H1 (cell line): ENCODE measurements at regions not wholly inside any gene's neighbourhood (a gene's known extent, or its start where the extent isn't known, plus 50 kb on each side); places are given as distances from the start of the nearest gene placed in this dataset.

Source experiments
- TF ChIP-seq, protein P1 (sequence below): fragments of 300-600 bp; sonication (generic); IDR thresholded peaks from 2 replicates; pipeline ENCODE4 v1.7.1; 2012; ENCODE audit warnings: low read length, moderate library complexity, mild to moderate bottlenecking, inconsistent platforms; ENCODE audit not compliant: insufficient replicate concordance

DNA sequence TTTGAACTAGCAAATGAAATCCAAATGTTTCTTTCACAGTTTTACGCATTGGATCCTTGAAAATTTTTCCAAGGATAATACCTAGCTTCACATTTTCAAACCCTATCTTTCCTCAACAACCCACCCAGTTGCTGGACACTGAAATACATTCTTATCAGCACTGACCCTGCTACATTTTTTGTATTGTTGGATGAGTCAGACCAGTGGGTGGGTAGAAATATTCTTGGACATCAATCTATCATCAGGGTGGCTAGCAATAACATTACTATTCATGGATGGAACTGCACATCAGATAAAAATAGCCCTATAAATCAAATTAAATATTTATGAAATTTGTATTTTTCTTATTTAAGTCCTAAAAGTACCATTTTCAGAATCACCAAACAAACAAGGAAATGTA is 407.4 kb upstream of the IZUMO3 start (continued):
- TF ChIP-seq, protein P1, sequence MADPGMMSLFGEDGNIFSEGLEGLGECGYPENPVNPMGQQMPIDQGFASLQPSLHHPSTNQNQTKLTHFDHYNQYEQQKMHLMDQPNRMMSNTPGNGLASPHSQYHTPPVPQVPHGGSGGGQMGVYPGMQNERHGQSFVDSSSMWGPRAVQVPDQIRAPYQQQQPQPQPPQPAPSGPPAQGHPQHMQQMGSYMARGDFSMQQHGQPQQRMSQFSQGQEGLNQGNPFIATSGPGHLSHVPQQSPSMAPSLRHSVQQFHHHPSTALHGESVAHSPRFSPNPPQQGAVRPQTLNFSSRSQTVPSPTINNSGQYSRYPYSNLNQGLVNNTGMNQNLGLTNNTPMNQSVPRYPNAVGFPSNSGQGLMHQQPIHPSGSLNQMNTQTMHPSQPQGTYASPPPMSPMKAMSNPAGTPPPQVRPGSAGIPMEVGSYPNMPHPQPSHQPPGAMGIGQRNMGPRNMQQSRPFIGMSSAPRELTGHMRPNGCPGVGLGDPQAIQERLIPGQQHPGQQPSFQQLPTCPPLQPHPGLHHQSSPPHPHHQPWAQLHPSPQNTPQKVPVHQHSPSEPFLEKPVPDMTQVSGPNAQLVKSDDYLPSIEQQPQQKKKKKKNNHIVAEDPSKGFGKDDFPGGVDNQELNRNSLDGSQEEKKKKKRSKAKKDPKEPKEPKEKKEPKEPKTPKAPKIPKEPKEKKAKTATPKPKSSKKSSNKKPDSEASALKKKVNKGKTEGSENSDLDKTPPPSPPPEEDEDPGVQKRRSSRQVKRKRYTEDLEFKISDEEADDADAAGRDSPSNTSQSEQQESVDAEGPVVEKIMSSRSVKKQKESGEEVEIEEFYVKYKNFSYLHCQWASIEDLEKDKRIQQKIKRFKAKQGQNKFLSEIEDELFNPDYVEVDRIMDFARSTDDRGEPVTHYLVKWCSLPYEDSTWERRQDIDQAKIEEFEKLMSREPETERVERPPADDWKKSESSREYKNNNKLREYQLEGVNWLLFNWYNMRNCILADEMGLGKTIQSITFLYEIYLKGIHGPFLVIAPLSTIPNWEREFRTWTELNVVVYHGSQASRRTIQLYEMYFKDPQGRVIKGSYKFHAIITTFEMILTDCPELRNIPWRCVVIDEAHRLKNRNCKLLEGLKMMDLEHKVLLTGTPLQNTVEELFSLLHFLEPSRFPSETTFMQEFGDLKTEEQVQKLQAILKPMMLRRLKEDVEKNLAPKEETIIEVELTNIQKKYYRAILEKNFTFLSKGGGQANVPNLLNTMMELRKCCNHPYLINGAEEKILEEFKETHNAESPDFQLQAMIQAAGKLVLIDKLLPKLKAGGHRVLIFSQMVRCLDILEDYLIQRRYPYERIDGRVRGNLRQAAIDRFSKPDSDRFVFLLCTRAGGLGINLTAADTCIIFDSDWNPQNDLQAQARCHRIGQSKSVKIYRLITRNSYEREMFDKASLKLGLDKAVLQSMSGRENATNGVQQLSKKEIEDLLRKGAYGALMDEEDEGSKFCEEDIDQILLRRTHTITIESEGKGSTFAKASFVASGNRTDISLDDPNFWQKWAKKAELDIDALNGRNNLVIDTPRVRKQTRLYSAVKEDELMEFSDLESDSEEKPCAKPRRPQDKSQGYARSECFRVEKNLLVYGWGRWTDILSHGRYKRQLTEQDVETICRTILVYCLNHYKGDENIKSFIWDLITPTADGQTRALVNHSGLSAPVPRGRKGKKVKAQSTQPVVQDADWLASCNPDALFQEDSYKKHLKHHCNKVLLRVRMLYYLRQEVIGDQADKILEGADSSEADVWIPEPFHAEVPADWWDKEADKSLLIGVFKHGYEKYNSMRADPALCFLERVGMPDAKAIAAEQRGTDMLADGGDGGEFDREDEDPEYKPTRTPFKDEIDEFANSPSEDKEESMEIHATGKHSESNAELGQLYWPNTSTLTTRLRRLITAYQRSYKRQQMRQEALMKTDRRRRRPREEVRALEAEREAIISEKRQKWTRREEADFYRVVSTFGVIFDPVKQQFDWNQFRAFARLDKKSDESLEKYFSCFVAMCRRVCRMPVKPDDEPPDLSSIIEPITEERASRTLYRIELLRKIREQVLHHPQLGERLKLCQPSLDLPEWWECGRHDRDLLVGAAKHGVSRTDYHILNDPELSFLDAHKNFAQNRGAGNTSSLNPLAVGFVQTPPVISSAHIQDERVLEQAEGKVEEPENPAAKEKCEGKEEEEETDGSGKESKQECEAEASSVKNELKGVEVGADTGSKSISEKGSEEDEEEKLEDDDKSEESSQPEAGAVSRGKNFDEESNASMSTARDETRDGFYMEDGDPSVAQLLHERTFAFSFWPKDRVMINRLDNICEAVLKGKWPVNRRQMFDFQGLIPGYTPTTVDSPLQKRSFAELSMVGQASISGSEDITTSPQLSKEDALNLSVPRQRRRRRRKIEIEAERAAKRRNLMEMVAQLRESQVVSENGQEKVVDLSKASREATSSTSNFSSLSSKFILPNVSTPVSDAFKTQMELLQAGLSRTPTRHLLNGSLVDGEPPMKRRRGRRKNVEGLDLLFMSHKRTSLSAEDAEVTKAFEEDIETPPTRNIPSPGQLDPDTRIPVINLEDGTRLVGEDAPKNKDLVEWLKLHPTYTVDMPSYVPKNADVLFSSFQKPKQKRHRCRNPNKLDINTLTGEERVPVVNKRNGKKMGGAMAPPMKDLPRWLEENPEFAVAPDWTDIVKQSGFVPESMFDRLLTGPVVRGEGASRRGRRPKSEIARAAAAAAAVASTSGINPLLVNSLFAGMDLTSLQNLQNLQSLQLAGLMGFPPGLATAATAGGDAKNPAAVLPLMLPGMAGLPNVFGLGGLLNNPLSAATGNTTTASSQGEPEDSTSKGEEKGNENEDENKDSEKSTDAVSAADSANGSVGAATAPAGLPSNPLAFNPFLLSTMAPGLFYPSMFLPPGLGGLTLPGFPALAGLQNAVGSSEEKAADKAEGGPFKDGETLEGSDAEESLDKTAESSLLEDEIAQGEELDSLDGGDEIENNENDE: no peak
